Suppressor macrophage treated with lipopolysaccharide for 4 hours (primary cell): ENCODE measurements at regions not wholly inside any gene's neighbourhood (a gene's known extent, or its start where the extent isn't known, plus 50 kb on each side); places are given as distances from the start of the nearest gene placed in this dataset.
"Not testable (repeated sequence)": the region's sequence is repeated elsewhere in the genome, so short reads cannot be mapped to it uniquely, and the experiment has no call there.

ENCODE experiments used
- DNase-seq: peaks from one replicate; pipeline ENCODE4 v3.0.0-alpha.2; 2020

- no peak for DNase-seq
These were observed 1994.9 kb upstream of the FLRT2 start for GRCh38 chr14:83534995-83535394.

DNA sequence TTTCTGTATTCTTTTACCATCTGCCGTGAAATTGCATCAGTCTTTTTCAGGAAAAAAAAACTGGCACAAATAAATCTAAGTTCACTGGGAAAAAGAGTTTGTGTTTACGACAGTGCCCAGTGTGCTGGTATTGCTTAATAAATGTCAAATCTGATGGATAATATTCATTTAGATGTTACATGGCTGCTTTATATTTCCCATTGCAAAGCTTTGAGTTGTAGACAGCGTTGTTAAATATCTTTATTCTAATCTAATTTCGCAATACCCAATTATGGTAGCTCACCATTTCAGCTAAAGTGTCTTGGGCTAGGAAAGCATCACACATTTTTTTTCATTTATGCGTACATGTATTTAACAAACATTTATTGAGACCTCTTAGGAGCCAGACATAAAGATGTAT lies 1994.5 kb upstream of the FLRT2 start:
- DNase-seq: no peak

DNA sequence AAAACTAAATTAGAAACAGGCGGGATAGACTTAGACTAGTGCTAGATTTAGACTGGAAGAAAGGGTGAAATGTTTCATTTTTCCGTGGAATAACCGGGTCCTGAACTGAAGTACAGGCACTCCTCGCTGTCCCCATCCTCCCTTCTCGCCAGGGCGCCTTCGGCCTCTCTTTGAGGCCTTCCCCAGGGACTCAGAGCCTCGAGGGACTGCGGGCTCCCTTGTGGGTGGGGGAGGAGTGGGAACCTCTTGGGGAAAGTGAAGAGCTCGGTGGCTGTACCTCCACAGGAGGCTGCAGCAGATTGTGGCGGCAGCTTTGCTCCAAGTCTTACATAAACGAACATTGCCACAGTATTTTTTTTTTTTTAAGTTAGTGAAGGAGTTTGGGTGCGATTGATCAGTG lies 1988.8 kb upstream of the FLRT2 start:
- no peak for DNase-seq

DNA sequence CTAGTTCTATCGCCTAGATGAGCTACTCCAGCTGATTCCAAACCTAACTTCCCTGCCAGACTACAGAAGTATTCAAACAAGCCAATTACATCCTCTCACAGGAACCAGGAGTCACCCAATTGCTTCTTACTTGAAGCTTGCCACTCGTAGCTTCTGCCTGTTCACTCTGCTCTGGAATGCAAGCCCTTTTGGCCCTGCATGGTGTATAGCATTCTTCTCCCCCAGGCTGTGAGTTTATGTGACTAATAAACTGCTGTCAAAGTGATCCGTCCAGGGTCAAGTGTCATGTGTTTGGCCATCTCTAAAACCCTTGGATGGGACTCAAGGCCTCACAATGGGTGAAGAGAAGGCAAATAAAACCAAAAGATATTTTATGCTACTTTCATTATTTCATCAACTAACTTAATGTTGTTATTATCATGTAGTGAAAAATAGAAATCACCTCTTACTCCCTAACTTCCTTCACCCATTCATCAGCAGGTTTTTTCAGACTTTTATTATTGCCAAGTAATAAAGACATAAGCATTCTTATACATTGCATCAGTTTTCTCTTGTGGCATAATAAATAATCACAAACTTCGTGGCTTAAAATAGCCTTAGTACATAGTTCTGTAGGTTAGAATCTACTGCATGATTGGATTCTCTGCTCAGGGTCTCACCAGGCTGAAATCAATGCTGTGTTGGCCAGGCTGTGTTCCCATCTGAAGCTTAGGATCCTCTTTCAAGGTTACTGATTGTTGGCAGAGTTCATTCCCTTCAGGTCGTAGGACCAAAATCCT lies 1981.7 kb upstream of the FLRT2 start:
- DNase-seq: no peak

- DNase-seq: no peak
These were observed 1973.9 kb upstream of the FLRT2 start for GRCh38 chr14:83556065-83556464.

DNA sequence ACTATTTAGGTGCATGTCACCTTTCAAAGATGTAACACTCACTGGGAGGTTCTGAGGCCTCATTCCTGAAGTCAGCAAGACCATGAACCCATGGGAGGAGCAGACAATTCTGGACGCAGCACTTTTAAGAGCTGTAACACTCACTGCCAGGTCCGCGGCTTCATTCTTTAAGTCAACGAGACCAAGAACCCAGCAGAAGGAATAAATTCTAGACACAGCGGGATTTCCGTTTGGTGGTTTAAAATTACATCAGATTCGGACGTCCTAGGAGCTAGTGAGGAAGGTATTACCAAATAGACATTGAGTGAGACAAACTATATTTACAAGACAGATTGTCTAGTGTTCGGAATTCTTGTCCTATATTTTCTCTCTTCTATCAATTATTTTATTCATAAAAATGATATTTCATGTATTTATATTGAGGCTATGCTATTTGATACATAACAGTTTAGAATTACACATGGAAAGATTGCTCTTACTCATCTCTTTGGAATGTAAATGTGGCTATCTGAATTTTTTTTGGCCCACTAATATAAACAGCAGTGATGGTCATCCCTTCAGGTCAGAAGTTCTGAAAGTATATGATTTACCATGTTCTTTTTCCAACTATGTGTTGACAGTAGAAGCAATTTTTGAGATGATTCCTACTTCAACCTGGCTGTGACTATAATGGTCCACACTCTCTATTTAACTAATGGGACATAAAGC lies 1973.0 kb upstream of the FLRT2 start:
- DNase-seq: no peak

DNA sequence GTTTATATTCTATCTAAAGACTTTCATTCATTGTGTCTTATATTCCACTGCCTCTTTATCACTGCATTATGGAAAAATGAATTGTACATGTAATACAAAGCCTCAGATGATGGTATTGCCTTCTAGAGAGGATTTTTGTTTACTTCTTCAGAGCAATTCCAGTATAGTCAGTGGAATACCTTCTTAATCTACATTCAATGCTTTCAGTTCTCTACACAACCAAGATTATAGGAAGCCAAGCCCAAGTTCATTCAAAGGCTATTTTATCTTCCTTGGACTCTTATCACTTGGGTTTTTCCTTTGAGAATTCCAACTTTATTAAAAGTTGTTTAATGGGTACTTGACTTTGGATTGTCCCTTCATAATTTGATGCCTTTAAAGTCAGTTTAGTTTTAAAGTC lies 1971.0 kb upstream of the FLRT2 start:
- DNase-seq: no peak

DNA sequence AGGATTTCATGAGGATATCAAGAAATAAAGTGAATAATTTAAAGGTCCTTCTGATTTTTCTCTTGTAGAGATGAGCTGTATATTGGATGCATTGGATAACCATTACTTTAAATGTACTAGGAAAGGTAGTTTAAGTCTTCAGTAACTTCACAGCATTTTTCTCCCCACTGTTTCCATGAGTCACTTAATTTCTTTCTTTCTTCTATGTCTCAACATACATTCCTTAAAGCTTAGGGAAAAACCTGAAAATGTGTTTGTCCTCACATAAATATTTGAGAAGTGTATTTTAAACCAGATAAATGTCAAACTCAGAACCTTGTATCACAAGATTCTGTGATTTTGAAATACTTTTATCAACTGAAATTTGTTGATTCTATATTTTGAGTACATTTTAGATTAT lies 1970.2 kb upstream of the FLRT2 start:
- DNase-seq: no peak

DNA sequence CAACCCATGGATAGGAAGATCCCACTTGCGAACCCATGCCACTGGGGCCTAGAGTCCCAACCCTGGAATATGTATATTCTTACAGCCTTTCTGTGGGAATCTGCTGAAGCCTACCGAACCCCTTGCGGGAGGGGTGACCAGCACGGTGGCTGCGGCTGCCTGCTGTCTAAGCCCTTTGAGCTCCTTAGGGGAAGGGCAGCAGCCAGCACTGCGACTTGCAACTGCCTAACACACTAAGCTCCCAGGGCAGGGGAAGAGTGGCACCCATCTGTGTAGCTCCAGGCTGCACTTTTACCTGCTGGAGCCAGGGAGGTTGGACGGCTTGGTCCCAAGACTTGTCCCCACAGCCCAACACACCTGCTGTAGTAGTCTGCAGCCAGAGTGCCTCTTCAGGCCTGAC lies 1968.7 kb upstream of the FLRT2 start:
- DNase-seq: no peak

DNA sequence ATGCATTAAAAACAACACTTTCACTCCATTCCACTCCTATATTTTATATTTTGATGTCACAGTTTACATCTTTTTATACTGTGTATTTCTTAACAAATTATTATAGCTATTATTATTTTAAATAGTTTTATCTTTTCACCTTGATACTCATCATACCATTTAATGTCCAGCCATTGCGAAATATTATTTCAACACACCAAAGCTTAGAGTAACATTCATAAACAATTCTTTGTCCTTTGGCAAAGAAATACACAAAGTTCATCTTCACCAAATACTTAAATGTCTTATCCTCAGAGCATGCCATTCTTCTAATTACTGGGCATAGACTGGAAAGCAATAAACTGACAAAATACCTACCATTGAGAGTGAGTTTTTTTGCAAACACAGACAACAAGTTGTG lies 1963.4 kb upstream of the FLRT2 start:
- no peak for DNase-seq

DNA sequence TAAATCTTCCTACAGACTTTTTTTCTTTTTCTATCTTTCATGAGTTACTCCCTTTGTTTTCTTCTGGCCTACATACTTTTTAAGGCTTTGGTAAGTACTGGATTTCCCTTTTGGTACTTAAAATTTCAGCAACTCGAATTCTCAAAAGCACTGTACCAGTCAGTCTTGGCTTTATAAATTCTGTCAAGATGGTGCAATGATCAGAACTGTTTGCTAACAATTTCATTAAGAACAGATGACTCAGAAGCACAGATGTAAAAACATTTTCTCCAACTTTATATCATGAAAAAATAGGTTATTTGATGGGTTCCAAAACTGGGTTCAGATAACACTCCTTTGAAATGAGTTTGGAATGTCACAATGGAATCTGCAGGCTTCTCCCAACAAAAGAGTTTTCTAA lies 1961.8 kb upstream of the FLRT2 start:
- DNase-seq: no peak

- DNase-seq: no peak
These were observed 1954.6 kb upstream of the FLRT2 start for GRCh38 chr14:83575301-83575700.

DNA sequence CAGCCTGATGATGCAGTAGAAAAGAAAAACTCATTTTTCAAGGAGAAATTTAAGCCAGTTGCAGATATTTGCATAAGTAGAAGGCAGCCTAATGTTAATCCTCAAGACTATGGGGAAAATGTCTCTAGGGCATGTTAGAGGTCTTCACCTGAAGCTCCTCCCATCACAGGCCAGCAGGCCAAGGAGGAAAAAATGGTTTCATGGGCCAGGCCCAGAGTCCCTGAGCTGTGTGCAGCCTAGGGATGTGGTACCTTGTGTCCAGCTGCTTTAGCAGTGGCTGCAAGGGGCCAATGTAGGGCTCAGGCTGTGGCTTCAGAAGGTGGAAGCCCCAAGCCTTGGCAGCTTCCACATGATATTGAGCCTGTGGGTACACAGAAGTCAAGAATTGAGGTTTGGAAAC lies 1946.7 kb upstream of the FLRT2 start:
- DNase-seq: no peak

DNA sequence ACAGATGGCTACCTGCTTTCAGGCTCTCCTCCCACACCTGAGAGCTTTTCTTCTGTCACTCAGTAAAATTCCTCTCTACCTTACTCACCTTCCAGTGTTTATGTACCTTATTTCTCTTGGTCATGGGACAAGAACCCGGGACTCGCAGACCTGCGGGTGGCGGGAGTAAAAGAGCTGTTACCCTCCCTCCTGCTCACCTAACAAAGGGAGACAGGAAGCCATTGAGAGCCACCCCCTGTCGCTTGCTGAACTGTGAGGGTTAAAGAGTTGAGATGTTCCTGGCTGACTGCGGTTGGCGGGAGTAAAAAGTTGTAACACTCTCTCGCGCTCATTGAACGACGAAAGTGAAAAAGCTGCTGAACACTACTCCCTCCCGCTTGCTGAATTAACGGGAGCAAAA lies 1935.1 kb upstream of the FLRT2 start:
- no peak for DNase-seq

DNA sequence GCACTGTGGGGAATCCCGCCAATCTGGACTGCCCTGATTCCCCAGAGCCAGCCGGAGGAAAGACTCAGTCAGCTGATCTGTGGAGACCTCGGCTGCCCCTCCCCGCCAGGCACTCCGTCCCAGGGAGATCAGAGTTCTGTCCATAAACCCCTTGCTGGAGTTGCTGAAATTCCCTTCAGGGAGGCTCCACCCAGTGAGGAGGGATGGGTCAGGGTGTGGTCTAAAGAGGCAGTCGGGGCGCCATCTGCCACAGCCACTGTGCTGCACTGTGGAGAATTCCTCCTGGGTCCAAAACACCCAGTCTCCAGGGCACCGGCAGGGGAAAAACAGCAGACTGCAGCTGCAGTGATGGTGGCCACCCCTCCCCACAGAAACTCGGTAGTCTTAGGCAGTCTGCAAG lies 1922.3 kb upstream of the FLRT2 start:
- DNase-seq: no peak

DNA sequence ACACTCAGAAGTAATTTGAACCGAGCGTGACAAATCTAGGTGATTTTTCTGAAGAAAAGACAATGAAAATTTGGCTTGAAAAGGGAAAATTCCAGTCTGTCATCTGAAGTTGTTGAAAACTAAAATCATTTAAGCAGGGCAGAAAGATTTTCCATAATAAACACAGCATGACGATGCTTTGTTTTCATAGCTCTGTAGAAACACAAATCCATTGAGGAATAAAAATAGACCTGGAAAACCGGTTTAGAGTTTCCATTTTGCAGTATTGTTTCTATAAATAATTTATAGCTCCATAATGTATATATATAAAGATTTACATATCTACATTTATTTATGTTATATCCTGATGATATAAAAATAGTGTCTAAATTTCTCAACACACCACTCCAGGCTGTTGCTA lies 1918.5 kb upstream of the FLRT2 start:
- DNase-seq: no peak

DNA sequence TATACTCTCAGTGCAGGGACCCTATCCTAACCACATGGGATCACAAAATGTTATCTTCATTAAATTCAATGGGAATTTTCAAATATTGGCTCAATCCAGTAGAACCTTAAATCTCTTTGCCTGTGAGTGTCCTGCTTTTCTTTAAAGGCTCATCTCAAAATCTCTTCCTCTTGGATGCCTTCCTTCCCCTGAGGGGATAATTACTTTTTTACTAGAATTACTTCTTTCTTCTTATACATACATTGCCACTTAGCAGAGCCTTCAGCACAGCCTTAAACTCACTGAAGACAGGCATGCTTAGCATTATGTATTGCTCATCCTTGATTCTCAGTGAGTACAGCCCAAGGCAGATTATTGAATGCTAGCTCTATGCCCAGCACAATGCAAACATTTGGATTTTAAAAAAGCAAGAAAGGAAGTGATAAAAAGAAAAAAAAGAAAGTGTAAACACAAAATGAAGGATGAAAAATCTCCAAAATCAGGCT lies 1918.0 kb upstream of the FLRT2 start:
- DNase-seq: no peak

- DNase-seq: no peak
These were observed 1915.0 kb upstream of the FLRT2 start for GRCh38 chr14:83614956-83615355.

GRCh38 chr14:83624541-83624940 lies 1905.4 kb upstream of the FLRT2 start:
- no peak for DNase-seq

DNA sequence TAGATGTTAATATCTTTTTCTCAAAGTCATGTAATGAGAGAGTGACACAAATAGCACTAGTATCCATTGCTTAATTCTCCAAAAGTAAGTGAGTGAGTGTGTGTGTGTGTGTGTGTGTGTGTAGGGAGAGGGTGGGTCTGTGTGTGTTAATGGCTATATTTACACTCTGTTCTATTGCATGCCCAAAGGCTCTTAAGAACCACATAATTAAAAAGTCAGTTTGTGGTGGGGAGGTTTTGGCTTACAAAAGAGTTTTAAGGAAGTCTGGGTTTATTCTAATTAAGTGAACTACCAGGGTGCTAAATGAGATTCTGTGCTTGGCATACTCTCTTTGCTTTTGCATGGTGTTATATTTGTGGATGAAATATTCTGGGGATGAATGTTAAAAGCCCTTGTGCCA lies 1897.6 kb upstream of the FLRT2 start:
- DNase-seq: no peak

DNA sequence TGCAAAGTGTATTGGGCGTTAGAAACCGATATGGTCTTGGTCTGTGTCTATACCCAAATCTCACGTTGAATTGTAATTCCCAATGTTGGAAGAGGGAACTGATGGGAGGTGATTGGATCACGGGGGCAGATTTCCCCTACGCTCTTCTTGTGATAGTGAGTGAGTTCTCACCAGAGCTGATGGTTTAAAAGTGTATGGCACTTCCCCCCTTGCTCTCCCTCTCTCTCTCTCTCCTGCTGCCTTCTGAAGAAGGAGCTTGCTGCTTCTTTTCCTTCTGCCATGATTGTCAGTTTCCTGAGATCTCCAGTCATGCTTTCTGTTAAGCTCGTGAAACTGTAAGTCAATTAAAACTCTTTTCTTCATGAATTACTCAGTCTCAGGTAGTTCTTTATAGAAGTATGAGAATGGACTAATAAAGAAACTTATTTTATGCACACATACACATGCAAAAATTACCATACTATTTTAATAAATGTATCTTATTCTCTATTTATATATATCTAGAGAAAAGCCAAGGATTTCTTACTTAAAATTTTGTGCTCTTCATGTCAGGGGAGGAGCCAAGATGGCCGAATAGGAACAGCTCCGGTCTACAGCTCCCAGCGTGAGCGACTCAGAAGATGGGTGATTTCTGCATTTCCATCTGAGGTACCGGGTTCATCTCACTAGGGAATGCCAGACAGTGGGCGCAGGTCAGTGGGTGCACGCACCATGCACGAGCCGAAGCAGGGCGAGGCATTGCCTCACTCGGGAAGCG lies 1891.0 kb upstream of the FLRT2 start:
- DNase-seq: no peak

DNA sequence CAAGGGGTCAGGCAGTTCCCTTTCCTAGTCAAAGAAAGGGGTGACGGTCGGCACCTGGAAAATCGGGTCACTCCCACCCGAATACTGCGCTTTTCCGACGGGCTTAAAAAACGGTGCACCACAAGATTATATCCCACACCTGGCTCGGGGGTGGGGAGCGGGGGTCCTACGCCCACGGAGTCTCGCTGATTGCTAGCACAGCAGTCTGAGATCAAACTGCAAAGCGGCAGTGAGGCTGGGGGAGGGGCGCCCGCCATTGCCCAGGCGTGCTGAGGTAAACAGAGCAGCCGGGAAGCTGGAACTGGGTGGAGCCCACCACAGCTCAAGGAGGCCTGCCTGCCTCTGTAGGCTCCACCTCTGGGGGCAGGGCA lies 1890.5 kb upstream of the FLRT2 start:
- not testable (repeated sequence) for DNase-seq

- DNase-seq: no peak
These were observed 1883.7 kb upstream of the FLRT2 start for GRCh38 chr14:83646228-83646627.

- no peak for DNase-seq
These were observed 1869.3 kb upstream of the FLRT2 start for GRCh38 chr14:83660597-83660996.
